K562 (cell line): ENCODE measurements at regions not wholly inside any gene's neighbourhood (a gene's known extent, or its start where the extent isn't known, plus 50 kb on each side); places are given as distances from the start of the nearest gene placed in this dataset.

Experiments
- ATAC-seq: fragments of 200-7000 bp; cut with Tn5 transposase; 3 replicates; pipeline ENCODE4 v1.9.1; 2020; ENCODE audit warnings: moderate library complexity
- BruUV-seq: library from RNA; stranded (reverse); fragments of 400-500 nt; replicated peaks from 2 replicates; lab custom pipeline; 2021; lab: Mats Ljungman, UMichigan
- CTCF ChIA-PET: fragments of 300-600 bp; formaldehyde crosslinking; extraction: SDS; loops from one replicate; lab custom pipeline; 2021; ENCODE audit warnings: low intra/inter-chr PET ratio; lab: Yijun Ruan, JAX
- POLR2A ChIA-PET: fragments of 300-600, 350-650 bp; sonication (Branson Sonifier 250); formaldehyde crosslinking; extraction: SDS; loops from one replicate; lab custom pipeline; 2021; ENCODE audit warnings: antibody characterized with exemption, inconsistent platforms; lab: Yijun Ruan, JAX
- DNase-seq, 4 experiments: peaks; one replicate each; pipeline versions ENCODE4 v3.0.0 to v3.0.0-alpha.2; 2011 to 2018; ENCODE audit warnings: low spot score in 3 of 4, mixed read lengths in 3 of 4; ENCODE audit errors: extremely low read depth in 1 of 4
- FAIRE-seq: peaks from 2 replicates; lab custom pipeline; 2011; peaks lifted over from hg19 to GRCh38; lab: Jason Lieb, UNC
- H2AFZ ChIP-seq: 2 replicates; pipeline ENCODE4 v1.6.0; 2011; ENCODE audit warnings: low read depth, low read length, control low read depth, inconsistent platforms
- H3K27ac ChIP-seq: fragments of 200-600 bp; 3 replicates; pipeline ENCODE4 v1.8.0; 2011; ENCODE audit warnings: low read depth, mild to moderate bottlenecking, control low read depth, inconsistent platforms, low read length, moderate library complexity, mixed read lengths; ENCODE audit errors: extremely low read depth
- H3K27me3 ChIP-seq, 2 experiments: fragments of 300-600 bp in 1 of 2; 2 replicates in 1 of 2; 3 replicates in 1 of 2; pipeline versions ENCODE4 v1.6.0 to v1.8.0; 2011; ENCODE audit warnings: inconsistent platforms in 2 of 2, low read length in 2 of 2, mild to moderate bottlenecking in 1 of 2, mixed read lengths in 1 of 2, moderate library complexity in 1 of 2; ENCODE audit not compliant: control insufficient read depth in 2 of 2, insufficient read depth in 2 of 2
- H3K36me3 ChIP-seq: fragments of 300-600 bp; 3 replicates; pipeline ENCODE4 v1.8.0; 2011; ENCODE audit warnings: mild to moderate bottlenecking, low read length, inconsistent platforms; ENCODE audit not compliant: control insufficient read depth, insufficient read depth
- H3K4me1 ChIP-seq, 2 experiments: fragments of 200-600 bp in 1 of 2; replicated peaks in 1 of 2; 2 replicates in 1 of 2; 3 replicates in 1 of 2; pipeline versions ENCODE4 v1.5.1 to v1.8.0; 2011; ENCODE audit warnings: inconsistent platforms in 2 of 2, low read length in 2 of 2, mild to moderate bottlenecking in 1 of 2, mixed read lengths in 1 of 2, moderate library complexity in 1 of 2; ENCODE audit not compliant: control insufficient read depth in 2 of 2, insufficient read depth in 2 of 2
- H3K4me2 ChIP-seq: 2 replicates; pipeline ENCODE4 v1.6.1; 2011; ENCODE audit warnings: low read length, control low read depth, inconsistent platforms, mixed read lengths; ENCODE audit not compliant: insufficient read depth
- H3K4me3 ChIP-seq: fragments of 200-600 bp; sonication (generic), shearing (Covaris generic); 2 replicates; pipeline ENCODE4 v1.5.1; 2016; ENCODE audit warnings: control low read depth, inconsistent platforms
- H3K79me2 ChIP-seq: fragments of 200-600 bp; 3 replicates; pipeline ENCODE4 v1.8.0; 2011; ENCODE audit warnings: low read length, inconsistent platforms; ENCODE audit not compliant: control insufficient read depth, insufficient read depth
- H3K9ac ChIP-seq, 2 experiments: 2 replicates each; pipeline versions ENCODE4 v1.6.0 to v1.6.1; 2011; ENCODE audit warnings: low read depth in 2 of 2, low read length in 2 of 2, control low read depth in 1 of 2, inconsistent platforms in 1 of 2, mild to moderate bottlenecking in 1 of 2, mixed read lengths in 1 of 2; ENCODE audit not compliant: insufficient read depth in 1 of 2
- H3K9me1 ChIP-seq: one replicate; pipeline ENCODE4 v1.6.0; 2011; ENCODE audit warnings: inconsistent platforms, mild to moderate bottlenecking, low read length, moderate library complexity; ENCODE audit not compliant: control insufficient read depth, insufficient read depth
- H3K9me3 ChIP-seq: replicated peaks from 2 replicates; pipeline ENCODE4 v1.5.1; 2011; ENCODE audit warnings: low read depth, low read length, inconsistent platforms; ENCODE audit not compliant: control insufficient read depth, insufficient read depth
- H4K20me1 ChIP-seq: replicated peaks from 2 replicates; pipeline ENCODE4 v1.6.1; 2011; ENCODE audit warnings: low read length, inconsistent platforms, mixed read lengths; ENCODE audit not compliant: control insufficient read depth, insufficient read depth
- CHD1 ChIP-seq: fragments of 200-600 bp; sonication (generic); IDR thresholded peaks from one replicate; pipeline ENCODE4 v1.6.1; 2012; ENCODE audit warnings: mild to moderate bottlenecking, moderate library complexity, low read length, inconsistent platforms
- HDAC6 ChIP-seq: IDR thresholded peaks from 2 replicates; pipeline ENCODE4 v1.6.1; 2012; ENCODE audit warnings: low read depth, mild to moderate bottlenecking, control low read depth, inconsistent platforms, low read length, moderate library complexity
- HNRNPL ChIP-seq: fragments of 200-400 bp; formaldehyde crosslinking; IDR thresholded peaks from 2 replicates; pipeline ENCODE4 v1.6.1; 2017; ENCODE audit warnings: low read depth, mild to moderate bottlenecking, low read length
- NCOA4 ChIP-seq: fragments of 450-650 bp; IDR thresholded peaks from 2 replicates; pipeline ENCODE4 v1.6.1; 2018; ENCODE audit warnings: mild to moderate bottlenecking; ENCODE audit not compliant: partially characterized antibody
- PHB ChIP-seq: fragments of 250-450 bp; sonication (Bioruptor Pico); IDR thresholded peaks from 2 replicates; pipeline ENCODE4 v1.5.0; 2021
- PRPF4 ChIP-seq: fragments of 200-400 bp; formaldehyde crosslinking; IDR thresholded peaks from one replicate; pipeline ENCODE4 v1.6.1; 2017; ENCODE audit warnings: low read length, low read depth, mild to moderate bottlenecking; ENCODE audit not compliant: insufficient read depth, poor library complexity, severe bottlenecking
- RUNX1 ChIP-seq: sonication (generic); IDR thresholded peaks from 2 replicates; pipeline ENCODE4 v1.6.1; 2016; ENCODE audit warnings: antibody characterized with exemption, low read depth
- YBX1 ChIP-seq: fragments of 450-650 bp; IDR thresholded peaks from 2 replicates; pipeline ENCODE4 v1.7.1; 2016; ENCODE audit warnings: mild to moderate bottlenecking
- ZFP30 ChIP-seq: fragments of 250-450 bp; sonication (Bioruptor Pico); IDR thresholded peaks from 2 replicates; pipeline ENCODE4 v1.8.0; 2022; ENCODE audit warnings: moderate library complexity, mild to moderate bottlenecking, inconsistent platforms, borderline replicate concordance
- ZKSCAN3 ChIP-seq: fragments of 250-450 bp; sonication (Bioruptor Pico); IDR thresholded peaks from 2 replicates; pipeline ENCODE4 v1.4.0; 2020
- ZNF239 ChIP-seq: fragments of 250-450 bp; sonication (Bioruptor Pico); IDR thresholded peaks from 2 replicates; pipeline ENCODE4 v1.4.0; 2020; ENCODE audit warnings: mild to moderate bottlenecking
- WGBS: fragments of 100-300 bp; shearing (Covaris generic); methylation state at CpG from one replicate; pipeline ENCODE4 v1.1.6; 2016; ENCODE audit warnings: low coverage, mixed read lengths; ENCODE audit not compliant: insufficient coverage; ENCODE audit errors: missing lambda C conversion rate; 5-methylcytosine and 5-hydroxymethylcytosine counted together
- in situ Hi-C: fragments of 300-500 bp; cut with MboI; formaldehyde crosslinking; loops from 4 replicates; pipeline ENCODE4 v1.15.0; 2018; ENCODE audit warnings: inconsistent platforms, mixed read lengths
- intact Hi-C: fragments of 100-400 bp; cut with micrococcal nuclease; formaldehyde crosslinking; loops from 2 replicates; pipeline ENCODE4 v1.14.2; 2022
- TF ChIP-seq, protein P1 (sequence below): fragments of 250-450 bp; sonication (Bioruptor Pico); IDR thresholded peaks from 2 replicates; pipeline ENCODE4 v1.8.0; 2022; ENCODE audit warnings: inconsistent platforms, mild to moderate bottlenecking, moderate library complexity, borderline replicate concordance
- TF ChIP-seq, protein P2 (sequence below): fragments of 250-450 bp; sonication (Bioruptor Pico); IDR thresholded peaks from 2 replicates; pipeline ENCODE4 v1.6.1; 2021; ENCODE audit warnings: mild to moderate bottlenecking
- TF ChIP-seq, protein P3 (sequence below): fragments of 450-650 bp; formaldehyde crosslinking; IDR thresholded peaks from 2 replicates; pipeline ENCODE4 v1.4.0; 2020; ENCODE audit warnings: mild to moderate bottlenecking, moderate library complexity

DNA sequence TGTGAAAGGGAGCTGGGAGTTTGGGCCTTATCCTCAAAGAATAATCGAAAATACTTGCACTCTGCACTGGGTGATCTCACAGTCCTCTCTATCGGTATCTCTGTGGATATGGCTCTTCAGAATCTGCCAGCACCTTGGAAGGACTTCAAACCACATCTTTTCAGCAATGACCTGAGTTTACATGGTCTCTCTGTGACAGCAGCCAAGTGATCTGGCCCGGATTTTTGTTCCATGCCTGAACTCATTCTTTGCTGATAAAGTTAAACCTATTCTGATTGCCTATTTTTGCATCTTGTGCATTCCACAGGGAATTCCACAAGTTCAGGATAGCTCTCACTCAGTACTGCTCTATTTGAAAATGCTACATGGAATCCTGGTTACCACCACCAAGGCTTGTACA, 98.9 kb downstream of the HDGFL1 start:
- ATAC-seq (no peak), DNase-seq (no peak), FAIRE-seq (no peak)
- no peak overlapping the region for H2AFZ ChIP-seq
- BruUV-seq, result no TSS peak
- H3K9me3 ChIP-seq, result no peaks in the 10 kb centered on the region
- no peaks in the 10 kb centered on the region for H4K20me1 ChIP-seq
- whole genome bisulfite sequencing, result 0% methylated on average over 3 of the region's 3 CpGs
- intact Hi-C loops, result no loop called here
- H3K4me2 ChIP-seq, result no peak overlapping the region
- CTCF ChIA-PET, result no interaction called here
- no peaks in the 10 kb centered on the region for H3K9me1 ChIP-seq
- H3K27ac ChIP-seq, result no peak overlapping the region
- H3K9ac ChIP-seq, result no peak overlapping the region
- H3K4me1 ChIP-seq, result no peaks in the 10 kb centered on the region
- no peaks in the 10 kb centered on the region for H3K36me3 ChIP-seq
- POLR2A ChIA-PET, result no interaction called here
- no peaks in the 10 kb centered on the region for H3K27me3 ChIP-seq
- no peaks in the 10 kb centered on the region for H3K79me2 ChIP-seq
- in situ Hi-C loops, result no loop called here
- no peak overlapping the region for H3K4me3 ChIP-seq
- TF ChIP-seq, protein P1, sequence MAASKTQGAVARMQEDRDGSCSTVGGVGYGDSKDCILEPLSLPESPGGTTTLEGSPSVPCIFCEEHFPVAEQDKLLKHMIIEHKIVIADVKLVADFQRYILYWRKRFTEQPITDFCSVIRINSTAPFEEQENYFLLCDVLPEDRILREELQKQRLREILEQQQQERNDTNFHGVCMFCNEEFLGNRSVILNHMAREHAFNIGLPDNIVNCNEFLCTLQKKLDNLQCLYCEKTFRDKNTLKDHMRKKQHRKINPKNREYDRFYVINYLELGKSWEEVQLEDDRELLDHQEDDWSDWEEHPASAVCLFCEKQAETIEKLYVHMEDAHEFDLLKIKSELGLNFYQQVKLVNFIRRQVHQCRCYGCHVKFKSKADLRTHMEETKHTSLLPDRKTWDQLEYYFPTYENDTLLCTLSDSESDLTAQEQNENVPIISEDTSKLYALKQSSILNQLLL (CRISPR knock-in tag), result no peak
- TF ChIP-seq HNRNPL, result no peak
- TF ChIP-seq, protein P2, sequence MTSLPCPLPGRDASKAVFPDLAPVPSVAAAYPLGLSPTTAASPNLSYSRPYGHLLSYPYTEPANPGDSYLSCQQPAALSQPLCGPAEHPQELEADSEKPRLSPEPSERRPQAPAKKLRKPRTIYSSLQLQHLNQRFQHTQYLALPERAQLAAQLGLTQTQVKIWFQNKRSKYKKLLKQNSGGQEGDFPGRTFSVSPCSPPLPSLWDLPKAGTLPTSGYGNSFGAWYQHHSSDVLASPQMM (CRISPR knock-in tag), result no peak
- TF ChIP-seq HDAC6, result no peak
- TF ChIP-seq, protein P3, sequence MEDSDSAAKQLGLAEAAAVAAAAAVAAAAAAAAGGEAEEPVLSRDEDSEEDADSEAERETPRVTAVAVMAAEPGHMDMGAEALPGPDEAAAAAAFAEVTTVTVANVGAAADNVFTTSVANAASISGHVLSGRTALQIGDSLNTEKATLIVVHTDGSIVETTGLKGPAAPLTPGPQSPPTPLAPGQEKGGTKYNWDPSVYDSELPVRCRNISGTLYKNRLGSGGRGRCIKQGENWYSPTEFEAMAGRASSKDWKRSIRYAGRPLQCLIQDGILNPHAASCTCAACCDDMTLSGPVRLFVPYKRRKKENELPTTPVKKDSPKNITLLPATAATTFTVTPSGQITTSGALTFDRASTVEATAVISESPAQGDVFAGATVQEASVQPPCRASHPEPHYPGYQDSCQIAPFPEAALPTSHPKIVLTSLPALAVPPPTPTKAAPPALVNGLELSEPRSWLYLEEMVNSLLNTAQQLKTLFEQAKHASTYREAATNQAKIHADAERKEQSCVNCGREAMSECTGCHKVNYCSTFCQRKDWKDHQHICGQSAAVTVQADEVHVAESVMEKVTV (CRISPR knock-in tag), result no peak
- no peak for TF ChIP-seq PRPF4
- no peak for TF ChIP-seq ZFP30 (CRISPR knock-in tag)
- no peak for TF ChIP-seq RUNX1
- no peak for TF ChIP-seq CHD1
- no peak for TF ChIP-seq NCOA4
- TF ChIP-seq YBX1, result no peak
- no peak for TF ChIP-seq PHB (CRISPR knock-in tag)
- no peak for TF ChIP-seq ZNF239 (CRISPR knock-in tag)
- no peak for TF ChIP-seq ZKSCAN3
